ENCODE measurements at regions not wholly inside any gene's neighbourhood (a gene's known extent, or its start where the extent isn't known, plus 50 kb on each side); places are given as distances from the start of the nearest gene placed in this dataset.

DNA sequence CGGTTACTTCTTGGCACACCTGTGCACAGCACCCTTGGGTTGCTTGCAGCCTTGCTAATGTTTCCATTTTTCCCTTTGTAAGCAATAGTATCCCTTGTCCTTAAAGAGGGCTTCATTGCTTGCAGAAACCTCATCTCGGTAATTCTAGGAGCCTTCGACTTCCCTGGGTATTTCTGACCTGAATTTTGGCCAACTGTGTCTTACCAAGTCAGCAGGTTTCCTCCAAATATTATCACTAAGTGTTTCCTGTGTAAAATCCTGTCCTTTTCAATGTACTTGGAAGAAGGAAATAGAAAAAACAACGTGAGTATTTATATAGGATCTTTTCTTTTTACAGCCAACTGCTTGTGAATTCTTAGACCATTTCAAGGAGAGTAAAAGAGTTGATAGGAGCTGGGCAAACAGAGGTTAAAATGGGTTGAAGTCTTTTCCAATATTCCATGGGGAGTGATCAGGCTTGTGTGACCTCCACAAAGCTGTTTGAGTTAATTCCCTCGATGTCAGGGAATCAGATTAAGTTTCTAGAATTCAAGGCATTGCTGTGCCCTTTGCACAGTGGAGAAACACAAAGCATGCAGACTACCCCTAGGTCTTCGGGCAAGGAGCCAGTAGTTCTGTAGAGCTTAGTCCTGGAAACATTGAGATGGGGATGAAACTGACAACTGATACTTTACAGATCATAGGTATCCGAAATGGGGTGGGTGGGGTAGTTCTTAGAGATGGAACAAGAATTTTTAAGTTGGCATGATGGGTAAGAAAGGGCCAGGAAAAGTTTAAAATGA lies 209.9 kb downstream of the CPE start:
- Histone ChIP-seq H3K27ac (ENCODE audit: low read depth, low read length) (no peak overlapping the region), H3K4me3 (ENCODE audit: low read length) (no peak overlapping the region), H3K79me2 (ENCODE audit: control insufficient read depth, low read length) (no peaks in the 10 kb centered on the region)

DNA sequence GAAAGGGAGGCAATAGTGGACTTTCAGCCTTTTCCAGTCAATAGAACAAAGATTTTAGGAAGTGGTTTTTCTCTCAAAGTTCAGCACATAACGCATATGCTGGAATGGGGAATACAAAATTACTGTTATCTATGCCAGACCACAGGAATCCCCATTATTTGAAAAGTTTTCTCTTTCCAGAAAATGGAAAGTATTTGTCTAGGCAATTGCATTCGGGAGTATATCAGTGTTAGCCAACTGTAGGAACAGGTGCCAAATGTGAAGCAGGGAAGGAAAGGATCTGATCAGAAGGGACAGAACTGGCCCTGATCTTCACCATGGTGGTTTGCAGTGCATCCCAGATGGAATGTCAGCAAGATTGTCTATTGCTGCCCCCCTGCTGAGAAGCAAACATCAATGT lies 213.6 kb downstream of the CPE start:
- no peaks in the 10 kb centered on the region for H3K27me3 ChIP-seq (ENCODE audit: control insufficient read depth, low read length)
- H3K4me1 ChIP-seq (ENCODE audit: control insufficient read depth, low read length): no peaks in the 10 kb centered on the region
- H3K36me3 ChIP-seq (ENCODE audit: control insufficient read depth, low read length): no peaks in the 10 kb centered on the region
- no peaks in the 10 kb centered on the region for H3K9me2 ChIP-seq (replicated peaks; ENCODE audit: control insufficient read depth, low read length)
- no peaks in the 10 kb centered on the region for H3K79me2 ChIP-seq (ENCODE audit: control insufficient read depth, low read length)
- no peaks in the 10 kb centered on the region for H3K9me3 ChIP-seq (ENCODE audit: control insufficient read depth, insufficient read depth, low read length)
- no peaks in the 10 kb centered on the region for H4K20me1 ChIP-seq (ENCODE audit: control insufficient read depth, insufficient read depth, low read depth, low read length)
- no peak overlapping the region for H3K4me3 ChIP-seq (ENCODE audit: low read length)
- H3K4me2 ChIP-seq (ENCODE audit: low read length): no peak overlapping the region
- no peaks in the 10 kb centered on the region for H3F3A ChIP-seq (ENCODE audit: control insufficient read depth, insufficient read depth)
- TF ChIP-seq, protein P1, sequence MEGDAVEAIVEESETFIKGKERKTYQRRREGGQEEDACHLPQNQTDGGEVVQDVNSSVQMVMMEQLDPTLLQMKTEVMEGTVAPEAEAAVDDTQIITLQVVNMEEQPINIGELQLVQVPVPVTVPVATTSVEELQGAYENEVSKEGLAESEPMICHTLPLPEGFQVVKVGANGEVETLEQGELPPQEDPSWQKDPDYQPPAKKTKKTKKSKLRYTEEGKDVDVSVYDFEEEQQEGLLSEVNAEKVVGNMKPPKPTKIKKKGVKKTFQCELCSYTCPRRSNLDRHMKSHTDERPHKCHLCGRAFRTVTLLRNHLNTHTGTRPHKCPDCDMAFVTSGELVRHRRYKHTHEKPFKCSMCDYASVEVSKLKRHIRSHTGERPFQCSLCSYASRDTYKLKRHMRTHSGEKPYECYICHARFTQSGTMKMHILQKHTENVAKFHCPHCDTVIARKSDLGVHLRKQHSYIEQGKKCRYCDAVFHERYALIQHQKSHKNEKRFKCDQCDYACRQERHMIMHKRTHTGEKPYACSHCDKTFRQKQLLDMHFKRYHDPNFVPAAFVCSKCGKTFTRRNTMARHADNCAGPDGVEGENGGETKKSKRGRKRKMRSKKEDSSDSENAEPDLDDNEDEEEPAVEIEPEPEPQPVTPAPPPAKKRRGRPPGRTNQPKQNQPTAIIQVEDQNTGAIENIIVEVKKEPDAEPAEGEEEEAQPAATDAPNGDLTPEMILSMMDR (IDR thresholded peaks at IDR 0.05; ENCODE audit: low read depth, low read length, poor library complexity, severe bottlenecking): no peak
- no peak for TF ChIP-seq EZH2phosphoT487 (IDR thresholded peaks at IDR 0.05; ENCODE audit: borderline replicate concordance, low read length)
- no peak overlapping the region for H3K27ac ChIP-seq (ENCODE audit: low read depth, low read length)

More for the DNA sequence above, 209.9 kb downstream of the CPE start:
- H3K4me2 ChIP-seq (ENCODE audit: low read length): no peak overlapping the region
- H3K9me2 ChIP-seq (replicated peaks; ENCODE audit: control insufficient read depth, low read length): no peaks in the 10 kb centered on the region
- no peaks in the 10 kb centered on the region for H3K4me1 ChIP-seq (ENCODE audit: control insufficient read depth, low read length)
- H3F3A ChIP-seq (ENCODE audit: control insufficient read depth, insufficient read depth): no peaks in the 10 kb centered on the region
- no peaks in the 10 kb centered on the region for H3K9me3 ChIP-seq (ENCODE audit: control insufficient read depth, insufficient read depth, low read length)
- no peaks in the 10 kb centered on the region for H4K20me1 ChIP-seq (ENCODE audit: control insufficient read depth, insufficient read depth, low read depth, low read length)
- no peak for TF ChIP-seq EZH2phosphoT487 (IDR thresholded peaks at IDR 0.05; ENCODE audit: borderline replicate concordance, low read length)
- TF ChIP-seq, protein P1 (IDR thresholded peaks at IDR 0.05; ENCODE audit: low read depth, low read length, poor library complexity, severe bottlenecking): no peak
- H3K27me3 ChIP-seq (ENCODE audit: control insufficient read depth, low read length): no peaks in the 10 kb centered on the region
- no peaks in the 10 kb centered on the region for H3K36me3 ChIP-seq (ENCODE audit: control insufficient read depth, low read length)

DNA sequence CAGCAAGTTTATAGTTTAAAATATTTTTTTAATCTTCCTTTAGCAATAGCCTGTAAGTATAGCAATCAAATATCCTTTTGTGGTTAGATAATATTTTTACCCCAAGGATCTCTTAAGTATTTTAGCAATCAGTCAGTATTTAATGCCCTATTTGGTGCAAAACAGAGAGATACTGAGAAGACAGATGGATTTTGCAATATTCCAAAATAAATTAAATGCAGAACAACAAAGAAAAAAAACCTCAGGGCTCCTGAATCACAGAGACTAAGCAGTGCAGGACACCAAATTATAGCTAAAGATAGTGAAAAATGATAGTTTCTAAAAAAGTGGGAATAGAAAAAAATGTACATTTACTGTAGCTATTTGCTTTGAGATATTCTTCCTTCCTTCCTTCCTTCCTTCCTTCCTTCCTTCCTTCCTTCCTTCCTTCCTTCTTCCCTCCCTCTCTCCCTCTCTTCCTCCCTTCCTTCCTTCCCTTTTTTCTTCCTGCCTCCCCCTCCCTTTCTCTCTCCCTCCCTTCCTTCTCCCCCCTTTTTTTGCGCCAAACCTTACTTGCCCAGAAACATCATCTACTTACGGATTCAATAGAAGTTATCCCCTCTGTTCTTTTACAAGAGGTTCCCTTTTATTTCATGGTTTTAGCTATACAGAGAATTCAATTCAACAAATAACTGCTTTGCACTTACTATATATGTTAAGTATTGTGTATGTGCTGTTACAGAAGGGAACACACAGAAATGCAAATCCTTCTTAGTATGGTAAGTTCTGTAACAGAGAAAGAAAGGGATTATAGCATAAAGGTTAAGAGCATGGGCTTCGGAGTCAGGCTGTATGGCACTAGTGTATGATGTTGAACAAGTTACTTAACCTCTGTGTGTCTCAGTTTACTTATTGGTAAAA lies 219.0 kb downstream of the CPE start:
- no peaks in the 10 kb centered on the region for H3K27me3 ChIP-seq (ENCODE audit: control insufficient read depth, low read length)
- H3K9me3 ChIP-seq (ENCODE audit: control insufficient read depth, insufficient read depth, low read length): no peaks in the 10 kb centered on the region
- TF ChIP-seq, protein P1 (IDR thresholded peaks at IDR 0.05; ENCODE audit: low read depth, low read length, poor library complexity, severe bottlenecking): no peak
- no peak for TF ChIP-seq EZH2phosphoT487 (IDR thresholded peaks at IDR 0.05; ENCODE audit: borderline replicate concordance, low read length)
- H3K4me1 ChIP-seq (ENCODE audit: control insufficient read depth, low read length): no peaks in the 10 kb centered on the region
- H3K36me3 ChIP-seq (ENCODE audit: control insufficient read depth, low read length): no peaks in the 10 kb centered on the region
- H4K20me1 ChIP-seq (ENCODE audit: control insufficient read depth, insufficient read depth, low read depth, low read length): no peaks in the 10 kb centered on the region
- no peak overlapping the region for H3K4me3 ChIP-seq (ENCODE audit: low read length)
- no peak overlapping the region for H3K4me2 ChIP-seq (ENCODE audit: low read length)
- no peak overlapping the region for H3K27ac ChIP-seq (ENCODE audit: low read depth, low read length)
- H3K79me2 ChIP-seq (ENCODE audit: control insufficient read depth, low read length): no peaks in the 10 kb centered on the region
- H3K9me2 ChIP-seq (replicated peaks; ENCODE audit: control insufficient read depth, low read length): no peaks in the 10 kb centered on the region
- H3F3A ChIP-seq (ENCODE audit: control insufficient read depth, insufficient read depth): no peaks in the 10 kb centered on the region

Measured in DOHH2 (cell line).